RWPE1 (cell line): ENCODE measurements at regions not wholly inside any gene's neighbourhood (a gene's known extent, or its start where the extent isn't known, plus 50 kb on each side); places are given as distances from the start of the nearest gene placed in this dataset.

Experiments used
- CTCF ChIA-PET: fragments of 350-600 bp; sonication (Branson Sonifier 250); formaldehyde crosslinking; extraction: SDS; loops from one replicate; lab custom pipeline; 2021; lab: Yijun Ruan, JAX
- POLR2A ChIA-PET: fragments of 400-600 bp; formaldehyde crosslinking; extraction: SDS; loops from one replicate; lab custom pipeline; 2020; ENCODE audit warnings: antibody characterized with exemption; ENCODE audit not compliant: low non-redundant PET; lab: Yijun Ruan, JAX
- DNase-seq: peaks from one replicate; pipeline ENCODE4 v3.0.0; 2012; ENCODE audit warnings: low spot score
- H3K27ac ChIP-seq: fragments of 450-650 bp; 2 replicates; pipeline ENCODE4 v1.5.1; 2017
- CTCF ChIP-seq: fragments of 450-650 bp; conservative IDR thresholded peaks from 2 replicates; pipeline ENCODE4 v1.5.1; 2017; ENCODE audit warnings: low read depth, mild to moderate bottlenecking

GRCh38 chr3:127464642-127465041, 125.9 kb downstream of the TPRA1 start:
- ChIA-PET POLR2A (no interaction called here), CTCF (no interaction called here)
- DNase-seq, result peak; percentile 15
- H3K27ac ChIP-seq, result no peak overlapping the region
- TF ChIP-seq CTCF, result no peak

GRCh38 chr3:127462111-127462655, 128.3 kb downstream of the TPRA1 start:
- no peak for DNase-seq
- POLR2A ChIA-PET, result no interaction called here
- CTCF ChIA-PET, result no interaction called here
- H3K27ac ChIP-seq, result no peak overlapping the region
- TF ChIP-seq CTCF, result no peak

GRCh38 chr3:127461286-127461910, 129.1 kb downstream of the TPRA1 start:
- no peak for TF ChIP-seq CTCF

GRCh38 chr3:127459891-127460290, 130.6 kb downstream of the TPRA1 start:
- POLR2A ChIA-PET, result no interaction called here
- no peak for TF ChIP-seq CTCF
- CTCF ChIA-PET, result no interaction called here
- H3K27ac ChIP-seq, result peak overlapping the region; percentile 20
- no peak for DNase-seq

More at GRCh38 chr3:127461286-127461910, 129.1 kb downstream of the TPRA1 start:
- no peak overlapping the region for H3K27ac ChIP-seq
- DNase-seq, result no peak
- POLR2A ChIA-PET, result no interaction called here
- CTCF ChIA-PET, result no interaction called here

GRCh38 chr3:127458696-127459604, 131.6 kb downstream of the TPRA1 start:
- CTCF ChIA-PET, result no interaction called here
- POLR2A ChIA-PET, result no interaction called here
- no peak for TF ChIP-seq CTCF
- peak; percentile 15 for DNase-seq
- H3K27ac ChIP-seq, result peak overlapping the region; percentile 20

- no peak for DNase-seq
- no peak for TF ChIP-seq CTCF
- ChIA-PET CTCF (interaction anchor here (0.6 to 0.7 kb wide), 2 partner anchors 16 to 409 kb away, joined by 4 to 5 read pairs; no protein-coding TSS in a partner anchor), POLR2A (interaction anchor here (0.6 to 1.3 kb wide), 2 partner anchors 16 to 996 kb away, joined by 3 to 4 read pairs; no protein-coding TSS in a partner anchor)
- peak overlapping the region; percentile 90 for H3K27ac ChIP-seq
These were observed 132.9 kb downstream of the TPRA1 start for GRCh38 chr3:127457546-127458145.
